ENCODE measurements at regions not wholly inside any gene's neighbourhood (a gene's known extent, or its start where the extent isn't known, plus 50 kb on each side); places are given as distances from the start of the nearest gene placed in this dataset.

- TF ChIP-seq, protein P1, sequence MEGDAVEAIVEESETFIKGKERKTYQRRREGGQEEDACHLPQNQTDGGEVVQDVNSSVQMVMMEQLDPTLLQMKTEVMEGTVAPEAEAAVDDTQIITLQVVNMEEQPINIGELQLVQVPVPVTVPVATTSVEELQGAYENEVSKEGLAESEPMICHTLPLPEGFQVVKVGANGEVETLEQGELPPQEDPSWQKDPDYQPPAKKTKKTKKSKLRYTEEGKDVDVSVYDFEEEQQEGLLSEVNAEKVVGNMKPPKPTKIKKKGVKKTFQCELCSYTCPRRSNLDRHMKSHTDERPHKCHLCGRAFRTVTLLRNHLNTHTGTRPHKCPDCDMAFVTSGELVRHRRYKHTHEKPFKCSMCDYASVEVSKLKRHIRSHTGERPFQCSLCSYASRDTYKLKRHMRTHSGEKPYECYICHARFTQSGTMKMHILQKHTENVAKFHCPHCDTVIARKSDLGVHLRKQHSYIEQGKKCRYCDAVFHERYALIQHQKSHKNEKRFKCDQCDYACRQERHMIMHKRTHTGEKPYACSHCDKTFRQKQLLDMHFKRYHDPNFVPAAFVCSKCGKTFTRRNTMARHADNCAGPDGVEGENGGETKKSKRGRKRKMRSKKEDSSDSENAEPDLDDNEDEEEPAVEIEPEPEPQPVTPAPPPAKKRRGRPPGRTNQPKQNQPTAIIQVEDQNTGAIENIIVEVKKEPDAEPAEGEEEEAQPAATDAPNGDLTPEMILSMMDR (IDR thresholded peaks at IDR 0.05) = no peak
- TF ChIP-seq POLR2AphosphoS5 (IDR thresholded peaks at IDR 0.05) = no peak
- TF ChIP-seq POLR2A (IDR thresholded peaks at IDR 0.05) = no peak
Measured at GRCh38 chr6:130643361-130643760, 183.8 kb upstream of the SMLR1 start.

All from prostate gland (tissue), 2 donors.